Fibroblast of lung (primary cell): ENCODE measurements at regions not wholly inside any gene's neighbourhood (a gene's known extent, or its start where the extent isn't known, plus 50 kb on each side); places are given as distances from the start of the nearest gene placed in this dataset.

Source experiments
- DNase-seq, 2 donors: peaks; one replicate each; pipeline versions ENCODE4 v3.0.0 to v3.0.0-alpha.2; 2010; ENCODE audit warnings: low read depth in 2 of 2
- H2AFZ ChIP-seq: 2 replicates; pipeline ENCODE4 v1.5.1; 2012; ENCODE audit warnings: low read length, control low read depth, inconsistent platforms
- H3K27ac ChIP-seq: 2 replicates; pipeline ENCODE4 v1.5.1; 2011; ENCODE audit warnings: low read length, control low read depth; ENCODE audit not compliant: insufficient read depth
- H3K27me3 ChIP-seq: 2 replicates; pipeline ENCODE4 v1.5.1; 2011; ENCODE audit warnings: mild to moderate bottlenecking, low read length; ENCODE audit not compliant: control insufficient read depth, insufficient read depth
- H3K36me3 ChIP-seq: 2 replicates; pipeline ENCODE4 v1.5.1; 2011; ENCODE audit warnings: low read length; ENCODE audit not compliant: control insufficient read depth, insufficient read depth
- H3K4me1 ChIP-seq: 2 replicates; pipeline ENCODE4 v1.5.1; 2011; ENCODE audit warnings: low read length; ENCODE audit not compliant: control insufficient read depth, insufficient read depth; ENCODE audit errors: extremely low read depth
- H3K4me2 ChIP-seq: 2 replicates; pipeline ENCODE4 v1.5.1; 2011; ENCODE audit warnings: low read length, control low read depth; ENCODE audit not compliant: insufficient read depth; ENCODE audit errors: extremely low read depth
- H3K4me3 ChIP-seq, 4 experiments: fragments of 200-600 bp in 1 of 4; sonication (generic) in 1 of 4; replicated peaks in 1 of 4; 2 replicates each; pipeline ENCODE4 v1.5.1; 2011 to 2016; ENCODE audit warnings: low read length in 4 of 4, low read depth in 3 of 4, mild to moderate bottlenecking in 3 of 4, control low read depth in 2 of 4, inconsistent platforms in 1 of 4, mixed read lengths in 1 of 4; ENCODE audit not compliant: insufficient read depth in 1 of 4; ENCODE audit errors: control extremely low read depth in 1 of 4
- H3K79me2 ChIP-seq: 2 replicates; pipeline ENCODE4 v1.5.1; 2012; ENCODE audit warnings: mild to moderate bottlenecking, low read length, inconsistent platforms; ENCODE audit not compliant: control insufficient read depth, insufficient read depth
- H3K9ac ChIP-seq: 2 replicates; pipeline ENCODE4 v1.5.1; 2011; ENCODE audit warnings: mild to moderate bottlenecking, low read length, control low read depth; ENCODE audit not compliant: insufficient read depth
- H3K9me3 ChIP-seq: 2 replicates; pipeline ENCODE4 v1.5.1; 2012; ENCODE audit warnings: low read depth, low read length; ENCODE audit not compliant: control insufficient read depth, insufficient read depth
- H4K20me1 ChIP-seq: 2 replicates; pipeline ENCODE4 v1.5.1; 2011; ENCODE audit warnings: low read length; ENCODE audit not compliant: control insufficient read depth, insufficient read depth; ENCODE audit errors: extremely low read depth
- CTCF ChIP-seq, 2 donors: IDR thresholded peaks in 1 of 2; conservative IDR thresholded peaks in 1 of 2; 1 replicate in 1 of 2; 2 replicates in 1 of 2; pipeline ENCODE4 v1.5.1; 2011 to 2012; ENCODE audit warnings: low read length in 2 of 2, control low read depth in 1 of 2, inconsistent platforms in 1 of 2, low read depth in 1 of 2, mild to moderate bottlenecking in 1 of 2
- EZH2 ChIP-seq: IDR thresholded peaks from 2 replicates; pipeline ENCODE4 v1.5.1; 2012; ENCODE audit warnings: low read length, control low read depth, mild to moderate bottlenecking; ENCODE audit errors: missing control alignments

- DNase-seq, result no peak
- Histone ChIP-seq H3K4me2 (no peak overlapping the region), H3K4me3 (no peak overlapping the region), H3K36me3 (no peaks in the 10 kb centered on the region), H4K20me1 (no peaks in the 10 kb centered on the region), H3K9ac (no peak overlapping the region), H3K27me3 (no peaks in the 10 kb centered on the region), H3K79me2 (no peaks in the 10 kb centered on the region), H3K4me1 (no peaks in the 10 kb centered on the region), H2AFZ (no peak overlapping the region), H3K27ac (no peak overlapping the region), H3K9me3 (no peaks in the 10 kb centered on the region)
- TF ChIP-seq CTCF (conservative IDR thresholded peaks at IDR 0.05 in 1 of 2, IDR thresholded peaks at IDR 0.05 in 1 of 2; ENCODE audit: low read depth in 1 of 2, low read length in 2 of 2) (no peak), EZH2 (no peak)
Measured at GRCh38 chr1:199149591-199149990, 510.8 kb downstream of the PTPRC start.

GRCh38 chr1:199150756-199151155, 511.9 kb downstream of the PTPRC start:
- TF ChIP-seq CTCF (conservative IDR thresholded peaks at IDR 0.05 in 1 of 2, IDR thresholded peaks at IDR 0.05 in 1 of 2; ENCODE audit: low read depth in 1 of 2, low read length in 2 of 2) (no peak), EZH2 (no peak)
- Histone ChIP-seq H3K4me2 (no peak overlapping the region), H3K27ac (no peak overlapping the region), H3K79me2 (no peaks in the 10 kb centered on the region), H4K20me1 (no peaks in the 10 kb centered on the region), H3K9me3 (no peaks in the 10 kb centered on the region), H3K27me3 (no peaks in the 10 kb centered on the region), H3K4me3 (no peak overlapping the region), H3K36me3 (no peaks in the 10 kb centered on the region), H3K9ac (no peak overlapping the region), H2AFZ (no peak overlapping the region), H3K4me1 (no peaks in the 10 kb centered on the region)
- no peak for DNase-seq

- no peaks in the 10 kb centered on the region for H3K4me1 ChIP-seq
- H3K4me2 ChIP-seq, result no peak overlapping the region
- no peaks in the 10 kb centered on the region for H3K9me3 ChIP-seq
- no peak overlapping the region for H2AFZ ChIP-seq
- no peaks in the 10 kb centered on the region for H3K36me3 ChIP-seq
- H3K27ac ChIP-seq, result no peak overlapping the region
- no peaks in the 10 kb centered on the region for H3K27me3 ChIP-seq
- no peak overlapping the region for H3K4me3 ChIP-seq
- no peak for TF ChIP-seq EZH2
- TF ChIP-seq CTCF (conservative IDR thresholded peaks at IDR 0.05 in 1 of 2, IDR thresholded peaks at IDR 0.05 in 1 of 2; ENCODE audit: low read depth in 1 of 2, low read length in 2 of 2), result no peak
- H3K79me2 ChIP-seq, result no peaks in the 10 kb centered on the region
- no peaks in the 10 kb centered on the region for H4K20me1 ChIP-seq
- no peak overlapping the region for H3K9ac ChIP-seq
- no peak for DNase-seq
Measured at GRCh38 chr1:199151634-199152425, 513.0 kb downstream of the PTPRC start.
